Liver (tissue), 8 donors: ENCODE measurements at regions not wholly inside any gene's neighbourhood (a gene's known extent, or its start where the extent isn't known, plus 50 kb on each side); places are given as distances from the start of the nearest gene placed in this dataset.

Experiments used
- DNase-seq: peaks from one replicate; pipeline ENCODE4 v3.0.0-alpha.2; 2017; ENCODE audit warnings: low spot score
- H3K27ac ChIP-seq, 2 donors: one replicate each; pipeline ENCODE4 v1.7.0; 2013; ENCODE audit warnings: inconsistent platforms in 2 of 2, low read length in 2 of 2, control low read depth in 1 of 2, low read depth in 1 of 2, mild to moderate bottlenecking in 1 of 2
- H3K27me3 ChIP-seq, 4 donors: one replicate each; pipeline versions ENCODE4 v1.6.1 to v1.7.0; 2013; ENCODE audit warnings: low read length in 3 of 4, inconsistent platforms in 1 of 4, mild to moderate bottlenecking in 1 of 4, moderate library complexity in 1 of 4; ENCODE audit not compliant: control insufficient read depth in 4 of 4, insufficient read depth in 4 of 4
- H3K36me3 ChIP-seq, 4 donors: one replicate each; pipeline versions ENCODE4 v1.6.1 to v1.7.0; 2013; ENCODE audit warnings: low read length in 3 of 4, mild to moderate bottlenecking in 3 of 4, low read depth in 1 of 4, moderate library complexity in 1 of 4; ENCODE audit not compliant: control insufficient read depth in 4 of 4, insufficient read depth in 3 of 4
- H3K4me1 ChIP-seq, 4 donors: one replicate each; pipeline versions ENCODE4 v1.6.1 to v1.7.0; 2013; ENCODE audit warnings: low read length in 3 of 4, mild to moderate bottlenecking in 3 of 4, moderate library complexity in 1 of 4; ENCODE audit not compliant: control insufficient read depth in 4 of 4, insufficient read depth in 4 of 4
- H3K4me3 ChIP-seq, 3 donors: one replicate each; pipeline versions ENCODE4 v1.6.1 to v1.7.0; 2013; ENCODE audit warnings: low read length in 3 of 3, control low read depth in 1 of 3, low read depth in 1 of 3, mild to moderate bottlenecking in 1 of 3
- H3K9ac ChIP-seq, 2 donors: one replicate each; pipeline ENCODE4 v1.7.0; 2013; ENCODE audit warnings: low read length in 2 of 2, mild to moderate bottlenecking in 2 of 2, moderate library complexity in 2 of 2, control low read depth in 1 of 2, low read depth in 1 of 2
- H3K9me3 ChIP-seq, 4 donors: one replicate each; pipeline versions ENCODE4 v1.6.1 to v1.7.0; 2013; ENCODE audit warnings: low read length in 3 of 4; ENCODE audit not compliant: control insufficient read depth in 4 of 4
- EGR1 ChIP-seq, 2 donors: IDR thresholded peaks; 2 replicates each; pipeline ENCODE4 v1.6.1; 2016 to 2018; ENCODE audit warnings: antibody characterized with exemption in 2 of 2, low read depth in 2 of 2
- FOXA1 ChIP-seq: IDR thresholded peaks from 2 replicates; pipeline ENCODE4 v1.6.1; 2016; ENCODE audit warnings: antibody characterized with exemption
- FOXA2 ChIP-seq: IDR thresholded peaks from 2 replicates; pipeline ENCODE4 v1.6.1; 2016; ENCODE audit warnings: antibody characterized with exemption
- GABPA ChIP-seq, 2 donors: IDR thresholded peaks in 1 of 2; conservative IDR thresholded peaks in 1 of 2; 2 replicates each; pipeline ENCODE4 v1.6.1; 2016; ENCODE audit warnings: antibody characterized with exemption in 2 of 2, mild to moderate bottlenecking in 1 of 2, moderate library complexity in 1 of 2
- HNF4A ChIP-seq, 2 donors: conservative IDR thresholded peaks; 2 replicates each; pipeline ENCODE4 v1.6.1; 2016; ENCODE audit warnings: antibody characterized with exemption in 2 of 2, mild to moderate bottlenecking in 2 of 2
- HNF4G ChIP-seq: IDR thresholded peaks from 2 replicates; pipeline ENCODE4 v1.6.1; 2016; ENCODE audit warnings: antibody characterized with exemption
- JUND ChIP-seq, 2 donors: IDR thresholded peaks; 2 replicates each; pipeline ENCODE4 v1.6.1; 2016; ENCODE audit warnings: antibody characterized with exemption in 2 of 2
- NR2F2 ChIP-seq: IDR thresholded peaks from 2 replicates; pipeline ENCODE4 v1.6.1; 2016; ENCODE audit warnings: antibody characterized with exemption
- RAD21 ChIP-seq, 2 donors: IDR thresholded peaks; 2 replicates each; pipeline ENCODE4 v1.6.1; 2016; ENCODE audit warnings: antibody characterized with exemption in 2 of 2, mild to moderate bottlenecking in 2 of 2
- RXRA ChIP-seq, 2 donors: IDR thresholded peaks; 2 replicates each; pipeline ENCODE4 v1.6.1; 2017 to 2018; ENCODE audit warnings: antibody characterized with exemption in 2 of 2, mild to moderate bottlenecking in 1 of 2
- SP1 ChIP-seq: IDR thresholded peaks from 2 replicates; pipeline ENCODE4 v1.6.1; 2018; ENCODE audit warnings: antibody characterized with exemption, mild to moderate bottlenecking
- TAF1 ChIP-seq: conservative IDR thresholded peaks from 2 replicates; pipeline ENCODE4 v1.6.1; 2016; ENCODE audit warnings: antibody characterized with exemption, mild to moderate bottlenecking
- YY1 ChIP-seq: IDR thresholded peaks from 2 replicates; pipeline ENCODE4 v1.6.1; 2016; ENCODE audit warnings: antibody characterized with exemption, mild to moderate bottlenecking
- WGBS: extraction: QIAGEN DNeasy Blood & Tissue Kit; methylation state at CpG from one replicate; pipeline ENCODE4 v1.1.7; 2013; 5-methylcytosine and 5-hydroxymethylcytosine counted together
- TF ChIP-seq, protein P1 (sequence below): fragments of 150-350 bp; IDR thresholded peaks from 2 replicates; pipeline ENCODE4 v1.5.1; 2017; ENCODE audit warnings: improper control_type of control experiment, low read depth, low read length; ENCODE audit not compliant: missing input control
- TF ChIP-seq, protein P2 (sequence below): IDR thresholded peaks from 2 replicates; pipeline ENCODE4 v1.6.1; 2016; ENCODE audit warnings: antibody characterized with exemption
- TF ChIP-seq, protein P3 (sequence below): IDR thresholded peaks from 2 replicates; pipeline ENCODE4 v1.6.1; 2016; ENCODE audit warnings: antibody characterized with exemption, mild to moderate bottlenecking
- TF ChIP-seq, protein P4 (sequence below): IDR thresholded peaks from 2 replicates; pipeline ENCODE4 v1.6.1; 2016; ENCODE audit warnings: antibody characterized with exemption
- TF ChIP-seq, protein P5 (sequence below): IDR thresholded peaks from 2 replicates; pipeline ENCODE4 v1.6.1; 2016; ENCODE audit warnings: antibody characterized with exemption
- donor health status: healthy.
- donor health status: healthy.
- donor health status: healthy.
- donor health status: healthy.
- donor health status: healthy.

DNA sequence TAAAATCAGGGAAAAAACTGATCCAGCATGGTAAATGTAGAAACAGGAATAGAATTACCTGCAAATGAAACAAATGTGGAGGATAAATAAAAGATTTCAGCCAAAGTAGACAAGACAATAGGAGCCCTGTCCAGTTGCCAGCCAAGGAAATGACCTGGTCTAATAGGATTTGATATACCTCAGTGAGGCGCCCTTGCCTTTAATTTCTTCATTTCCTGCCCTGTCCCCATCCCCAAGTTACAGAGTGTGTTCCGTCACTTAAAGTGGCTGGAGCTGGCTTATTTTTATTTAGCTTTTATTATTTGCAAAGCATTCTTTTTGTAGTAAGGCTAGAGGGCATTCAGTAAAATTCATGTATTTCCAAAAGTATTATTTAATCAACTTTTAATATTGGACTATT, 1022.0 kb downstream of the EFNB2 start:
- Histone ChIP-seq H3K9me3 (no peaks in the 10 kb centered on the region), H3K27me3 (no peaks in the 10 kb centered on the region), H3K4me1 (no peaks in the 10 kb centered on the region), H3K9ac (no peak overlapping the region), H3K4me3 (no peak overlapping the region), H3K27ac (no peak overlapping the region), H3K36me3 (no peaks in the 10 kb centered on the region)
- WGBS, result 76% methylated on average over 2 of the region's 2 CpGs
- TF ChIP-seq, protein P1, sequence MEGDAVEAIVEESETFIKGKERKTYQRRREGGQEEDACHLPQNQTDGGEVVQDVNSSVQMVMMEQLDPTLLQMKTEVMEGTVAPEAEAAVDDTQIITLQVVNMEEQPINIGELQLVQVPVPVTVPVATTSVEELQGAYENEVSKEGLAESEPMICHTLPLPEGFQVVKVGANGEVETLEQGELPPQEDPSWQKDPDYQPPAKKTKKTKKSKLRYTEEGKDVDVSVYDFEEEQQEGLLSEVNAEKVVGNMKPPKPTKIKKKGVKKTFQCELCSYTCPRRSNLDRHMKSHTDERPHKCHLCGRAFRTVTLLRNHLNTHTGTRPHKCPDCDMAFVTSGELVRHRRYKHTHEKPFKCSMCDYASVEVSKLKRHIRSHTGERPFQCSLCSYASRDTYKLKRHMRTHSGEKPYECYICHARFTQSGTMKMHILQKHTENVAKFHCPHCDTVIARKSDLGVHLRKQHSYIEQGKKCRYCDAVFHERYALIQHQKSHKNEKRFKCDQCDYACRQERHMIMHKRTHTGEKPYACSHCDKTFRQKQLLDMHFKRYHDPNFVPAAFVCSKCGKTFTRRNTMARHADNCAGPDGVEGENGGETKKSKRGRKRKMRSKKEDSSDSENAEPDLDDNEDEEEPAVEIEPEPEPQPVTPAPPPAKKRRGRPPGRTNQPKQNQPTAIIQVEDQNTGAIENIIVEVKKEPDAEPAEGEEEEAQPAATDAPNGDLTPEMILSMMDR, result no peak
- no peak for TF ChIP-seq YY1
- no peak for TF ChIP-seq RAD21 (IDR thresholded peaks at IDR 0.05)
- TF ChIP-seq, protein P2, sequence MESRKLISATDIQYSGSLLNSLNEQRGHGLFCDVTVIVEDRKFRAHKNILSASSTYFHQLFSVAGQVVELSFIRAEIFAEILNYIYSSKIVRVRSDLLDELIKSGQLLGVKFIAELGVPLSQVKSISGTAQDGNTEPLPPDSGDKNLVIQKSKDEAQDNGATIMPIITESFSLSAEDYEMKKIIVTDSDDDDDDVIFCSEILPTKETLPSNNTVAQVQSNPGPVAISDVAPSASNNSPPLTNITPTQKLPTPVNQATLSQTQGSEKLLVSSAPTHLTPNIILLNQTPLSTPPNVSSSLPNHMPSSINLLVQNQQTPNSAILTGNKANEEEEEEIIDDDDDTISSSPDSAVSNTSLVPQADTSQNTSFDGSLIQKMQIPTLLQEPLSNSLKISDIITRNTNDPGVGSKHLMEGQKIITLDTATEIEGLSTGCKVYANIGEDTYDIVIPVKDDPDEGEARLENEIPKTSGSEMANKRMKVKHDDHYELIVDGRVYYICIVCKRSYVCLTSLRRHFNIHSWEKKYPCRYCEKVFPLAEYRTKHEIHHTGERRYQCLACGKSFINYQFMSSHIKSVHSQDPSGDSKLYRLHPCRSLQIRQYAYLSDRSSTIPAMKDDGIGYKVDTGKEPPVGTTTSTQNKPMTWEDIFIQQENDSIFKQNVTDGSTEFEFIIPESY, result no peak
- no peak for TF ChIP-seq RXRA (IDR thresholded peaks at IDR 0.05)
- DNase-seq, result no peak

DNA sequence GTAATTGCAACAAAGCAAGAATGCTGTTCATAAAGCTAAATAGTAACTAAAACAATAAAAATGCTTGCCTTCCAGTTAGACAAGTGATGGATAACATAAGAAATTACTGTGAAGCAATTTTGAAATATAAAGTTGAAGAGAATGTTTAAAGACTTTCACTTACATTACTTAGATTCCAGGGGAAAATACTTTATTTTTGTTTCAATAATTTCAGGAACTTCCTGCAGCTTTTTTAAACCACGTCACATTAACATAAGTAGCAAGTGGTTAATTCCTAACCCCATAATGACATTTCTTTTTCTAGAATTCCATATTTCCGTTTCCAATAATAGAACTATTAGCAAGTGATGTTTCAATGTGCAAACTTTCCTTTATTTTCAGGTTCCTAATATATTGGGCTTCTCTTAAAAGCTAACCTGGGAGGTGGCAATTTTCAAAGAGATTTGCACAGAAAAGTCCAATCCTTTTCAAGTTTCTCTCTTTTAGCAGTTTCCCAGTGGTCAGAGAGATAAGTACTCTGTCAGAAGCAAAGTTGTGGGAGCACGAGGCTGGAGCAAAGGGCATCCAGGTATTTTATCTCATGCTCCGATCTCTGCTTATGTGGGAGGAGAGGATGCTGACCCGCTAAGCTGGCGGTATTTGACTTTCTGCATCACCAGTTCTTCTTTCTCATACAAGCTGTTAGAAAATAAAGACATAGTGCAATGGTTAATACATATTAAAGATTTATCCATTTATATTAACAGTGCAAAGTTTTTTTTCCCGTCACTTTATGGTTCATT, 1025.3 kb downstream of the EFNB2 start:
- no peak for DNase-seq
- no peak for TF ChIP-seq FOXA1
- TF ChIP-seq, protein P3, sequence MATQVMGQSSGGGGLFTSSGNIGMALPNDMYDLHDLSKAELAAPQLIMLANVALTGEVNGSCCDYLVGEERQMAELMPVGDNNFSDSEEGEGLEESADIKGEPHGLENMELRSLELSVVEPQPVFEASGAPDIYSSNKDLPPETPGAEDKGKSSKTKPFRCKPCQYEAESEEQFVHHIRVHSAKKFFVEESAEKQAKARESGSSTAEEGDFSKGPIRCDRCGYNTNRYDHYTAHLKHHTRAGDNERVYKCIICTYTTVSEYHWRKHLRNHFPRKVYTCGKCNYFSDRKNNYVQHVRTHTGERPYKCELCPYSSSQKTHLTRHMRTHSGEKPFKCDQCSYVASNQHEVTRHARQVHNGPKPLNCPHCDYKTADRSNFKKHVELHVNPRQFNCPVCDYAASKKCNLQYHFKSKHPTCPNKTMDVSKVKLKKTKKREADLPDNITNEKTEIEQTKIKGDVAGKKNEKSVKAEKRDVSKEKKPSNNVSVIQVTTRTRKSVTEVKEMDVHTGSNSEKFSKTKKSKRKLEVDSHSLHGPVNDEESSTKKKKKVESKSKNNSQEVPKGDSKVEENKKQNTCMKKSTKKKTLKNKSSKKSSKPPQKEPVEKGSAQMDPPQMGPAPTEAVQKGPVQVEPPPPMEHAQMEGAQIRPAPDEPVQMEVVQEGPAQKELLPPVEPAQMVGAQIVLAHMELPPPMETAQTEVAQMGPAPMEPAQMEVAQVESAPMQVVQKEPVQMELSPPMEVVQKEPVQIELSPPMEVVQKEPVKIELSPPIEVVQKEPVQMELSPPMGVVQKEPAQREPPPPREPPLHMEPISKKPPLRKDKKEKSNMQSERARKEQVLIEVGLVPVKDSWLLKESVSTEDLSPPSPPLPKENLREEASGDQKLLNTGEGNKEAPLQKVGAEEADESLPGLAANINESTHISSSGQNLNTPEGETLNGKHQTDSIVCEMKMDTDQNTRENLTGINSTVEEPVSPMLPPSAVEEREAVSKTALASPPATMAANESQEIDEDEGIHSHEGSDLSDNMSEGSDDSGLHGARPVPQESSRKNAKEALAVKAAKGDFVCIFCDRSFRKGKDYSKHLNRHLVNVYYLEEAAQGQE, result no peak
- no peak for TF ChIP-seq HNF4A (conservative IDR thresholded peaks at IDR 0.05)
- TF ChIP-seq, protein P1, result no peak
- no peak for TF ChIP-seq YY1
- TF ChIP-seq GABPA (IDR thresholded peaks at IDR 0.05 in 1 of 2, conservative IDR thresholded peaks at IDR 0.05 in 1 of 2), result no peak
- no peak for TF ChIP-seq FOXA2
- no peak for TF ChIP-seq EGR1 (IDR thresholded peaks at IDR 0.05; ENCODE audit: low read depth in 2 of 2)
- TF ChIP-seq RXRA (IDR thresholded peaks at IDR 0.05), result no peak
- TF ChIP-seq, protein P4, sequence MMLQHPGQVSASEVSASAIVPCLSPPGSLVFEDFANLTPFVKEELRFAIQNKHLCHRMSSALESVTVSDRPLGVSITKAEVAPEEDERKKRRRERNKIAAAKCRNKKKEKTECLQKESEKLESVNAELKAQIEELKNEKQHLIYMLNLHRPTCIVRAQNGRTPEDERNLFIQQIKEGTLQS, result no peak
- no peak for TF ChIP-seq NR2F2
- no peak for TF ChIP-seq RAD21 (IDR thresholded peaks at IDR 0.05)
- no peak for TF ChIP-seq SP1
- TF ChIP-seq, protein P2, result no peak
- TF ChIP-seq, protein P5, sequence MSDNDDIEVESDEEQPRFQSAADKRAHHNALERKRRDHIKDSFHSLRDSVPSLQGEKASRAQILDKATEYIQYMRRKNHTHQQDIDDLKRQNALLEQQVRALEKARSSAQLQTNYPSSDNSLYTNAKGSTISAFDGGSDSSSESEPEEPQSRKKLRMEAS, result no peak
- TF ChIP-seq HNF4G, result no peak
- TF ChIP-seq JUND (IDR thresholded peaks at IDR 0.05), result no peak
- no peak for TF ChIP-seq TAF1

More for the DNA sequence above, 1025.3 kb downstream of the EFNB2 start:
- Histone ChIP-seq H3K4me1 (no peaks in the 10 kb centered on the region), H3K27ac (no peak overlapping the region), H3K9me3 (no peaks in the 10 kb centered on the region), H3K36me3 (no peaks in the 10 kb centered on the region), H3K9ac (no peak overlapping the region), H3K4me3 (no peak overlapping the region), H3K27me3 (no peaks in the 10 kb centered on the region)
- 44% methylated on average over 7 of the region's 7 CpGs for WGBS
